GM10266 (cell line): ENCODE measurements at regions not wholly inside any gene's neighbourhood (a gene's known extent, or its start where the extent isn't known, plus 50 kb on each side); places are given as distances from the start of the nearest gene placed in this dataset.

Source experiments
- DNase-seq: peaks from one replicate; pipeline ENCODE4 v3.0.0; 2012; ENCODE audit errors: extremely low spot score
- CTCF ChIP-seq: IDR thresholded peaks from 2 replicates; pipeline ENCODE4 v1.5.1; 2012; ENCODE audit warnings: mild to moderate bottlenecking, low read depth; ENCODE audit not compliant: control insufficient read depth, insufficient read depth; ENCODE audit errors: missing control alignments

DNA sequence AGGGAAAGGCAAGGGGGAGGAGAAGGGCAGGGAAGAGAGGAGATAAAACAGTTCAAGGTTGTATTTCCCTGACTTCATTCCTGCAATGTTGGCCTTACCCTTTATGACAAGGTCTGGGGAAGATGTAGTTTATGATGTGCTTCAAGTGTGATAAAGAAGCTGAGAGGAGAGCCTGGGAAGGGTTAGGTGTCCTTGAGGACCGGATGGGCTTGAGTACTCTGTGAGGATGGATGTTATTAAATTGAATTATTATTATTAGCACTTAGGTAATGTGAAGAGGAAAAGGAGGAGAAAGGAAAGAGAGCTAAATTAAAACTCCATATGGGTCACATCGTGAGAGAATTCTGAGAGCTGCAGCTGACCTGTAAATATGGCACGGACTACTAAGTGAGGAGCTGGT lies 719.4 kb upstream of the CELF4 start:
- TF ChIP-seq CTCF: no peak
- DNase-seq: no peak

- DNase-seq: no peak
These were observed 697.5 kb upstream of the CELF4 start for GRCh38 chr18:38263066-38263465.

GRCh38 chr18:38262661-38263060 lies 697.1 kb upstream of the CELF4 start:
- no peak for DNase-seq
- TF ChIP-seq CTCF: no peak

More at GRCh38 chr18:38263066-38263465, 697.5 kb upstream of the CELF4 start:
- TF ChIP-seq CTCF: no peak

- no peak for TF ChIP-seq CTCF
- no peak for DNase-seq
These were observed 692.1 kb upstream of the CELF4 start for GRCh38 chr18:38257661-38258060.

DNA sequence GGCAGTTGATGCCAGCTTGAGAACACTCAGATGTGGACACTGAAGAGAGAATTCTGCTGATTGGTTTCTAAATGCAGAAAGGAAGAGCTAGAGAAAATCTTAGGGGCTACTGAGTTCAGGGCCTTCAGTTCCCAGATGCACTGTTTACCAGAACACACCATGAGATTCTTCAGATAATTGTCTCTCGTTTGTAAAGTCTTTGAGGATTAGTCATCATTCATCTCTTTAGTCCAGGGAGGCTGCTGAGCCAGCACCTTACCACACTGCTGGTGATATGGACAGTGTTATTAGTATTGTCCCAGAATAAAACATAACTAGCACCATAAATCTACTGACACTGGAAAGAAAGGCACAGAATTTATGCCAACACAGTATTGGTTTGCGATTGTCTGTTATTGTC lies 690.8 kb upstream of the CELF4 start:
- no peak for DNase-seq
- no peak for TF ChIP-seq CTCF

DNA sequence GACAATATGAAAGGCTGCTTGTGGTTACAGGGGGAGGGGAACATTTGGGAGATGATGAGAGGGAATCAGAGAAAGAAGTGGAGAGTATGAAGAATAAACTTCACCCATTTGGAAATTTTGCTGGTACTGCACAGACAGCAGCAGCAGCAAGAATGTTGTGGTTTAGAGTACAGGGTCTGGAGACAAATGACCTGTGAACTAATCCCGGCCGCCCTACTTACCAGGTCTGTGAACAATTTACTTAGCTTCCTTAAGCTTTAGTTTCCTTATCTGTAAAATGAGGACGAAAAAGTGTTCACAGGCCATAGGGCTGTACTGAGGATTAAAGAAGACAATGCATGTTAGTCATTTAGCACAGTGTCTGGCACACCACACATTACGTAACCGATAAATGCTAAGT lies 685.4 kb upstream of the CELF4 start:
- no peak for TF ChIP-seq CTCF
- DNase-seq: no peak

- no peak for DNase-seq
- no peak for TF ChIP-seq CTCF
These were observed 678.9 kb upstream of the CELF4 start for GRCh38 chr18:38244480-38244879.
